ENCODE measurements at regions not wholly inside any gene's neighbourhood (a gene's known extent, or its start where the extent isn't known, plus 50 kb on each side); places are given as distances from the start of the nearest gene placed in this dataset.

- TF ChIP-seq CTCF (IDR thresholded peaks at IDR 0.05): no peak
- TF ChIP-seq POLR2A (IDR thresholded peaks at IDR 0.05): no peak
These were observed 424.0 kb upstream of the CRIM1 start for GRCh38 chr2:35931626-35932025.
